IPS DF 4.7 (cell line): ENCODE measurements at regions not wholly inside any gene's neighbourhood (a gene's known extent, or its start where the extent isn't known, plus 50 kb on each side); places are given as distances from the start of the nearest gene placed in this dataset.
"Not testable (repeated sequence)": the region's sequence is repeated elsewhere in the genome, so short reads cannot be mapped to it uniquely, and the experiment has no call there.

ENCODE experiments used
- DNase-seq: peaks from one replicate; pipeline ENCODE4 v3.0.0-alpha.2; 2013; ENCODE audit warnings: low spot score; ENCODE audit errors: extremely low read depth

GRCh38 chr3:174538151-174538550, 321.0 kb upstream of the NAALADL2 start:
- DNase-seq, result no peak

GRCh38 chr3:174540116-174540908, 318.8 kb upstream of the NAALADL2 start:
- DNase-seq, result no peak

- no peak for DNase-seq
Measured at GRCh38 chr3:174541708-174542315, 317.3 kb upstream of the NAALADL2 start.

- no peak for DNase-seq
Measured at GRCh38 chr3:174547801-174548435, 311.2 kb upstream of the NAALADL2 start.

- DNase-seq, result no peak
Measured at GRCh38 chr3:174548841-174549623, 310.1 kb upstream of the NAALADL2 start.

GRCh38 chr3:174581558-174581957, 277.6 kb upstream of the NAALADL2 start:
- DNase-seq, result no peak

GRCh38 chr3:174583396-174583795, 275.7 kb upstream of the NAALADL2 start:
- DNase-seq, result no peak

- not testable (repeated sequence) for DNase-seq
Measured at GRCh38 chr3:174587137-174587536, 272.0 kb upstream of the NAALADL2 start.

- DNase-seq, result no peak
Measured at GRCh38 chr3:174596447-174596982, 262.6 kb upstream of the NAALADL2 start.

GRCh38 chr3:174598885-174599439, 260.2 kb upstream of the NAALADL2 start:
- no peak for DNase-seq

- no peak for DNase-seq
Measured at GRCh38 chr3:174613173-174613572, 246.0 kb upstream of the NAALADL2 start.

- DNase-seq, result no peak
Measured at GRCh38 chr3:174614036-174614435, 245.1 kb upstream of the NAALADL2 start.

- no peak for DNase-seq
Measured at GRCh38 chr3:174618368-174619080, 240.6 kb upstream of the NAALADL2 start.

- DNase-seq, result no peak
Measured at GRCh38 chr3:174619239-174619638, 239.9 kb upstream of the NAALADL2 start.

- no peak for DNase-seq
Measured at GRCh38 chr3:174620138-174620537, 239.0 kb upstream of the NAALADL2 start.

GRCh38 chr3:174620855-174621472, 238.2 kb upstream of the NAALADL2 start:
- no peak for DNase-seq

- no peak for DNase-seq
Measured at GRCh38 chr3:174633342-174633741, 225.8 kb upstream of the NAALADL2 start.

- DNase-seq, result no peak
Measured at GRCh38 chr3:174636451-174636850, 222.7 kb upstream of the NAALADL2 start.

- no peak for DNase-seq
Measured at GRCh38 chr3:174639406-174639805, 219.7 kb upstream of the NAALADL2 start.

GRCh38 chr3:174639970-174640369, 219.2 kb upstream of the NAALADL2 start:
- no peak for DNase-seq
